T-cell (primary cell): ENCODE measurements at regions not wholly inside any gene's neighbourhood (a gene's known extent, or its start where the extent isn't known, plus 50 kb on each side); places are given as distances from the start of the nearest gene placed in this dataset.
"Not testable (repeated sequence)": the region's sequence is repeated elsewhere in the genome, so short reads cannot be mapped to it uniquely, and the experiment has no call there.

Source experiments
- ATAC-seq, 4 experiments: fragments of 200-7000 bp in 3 of 4; fragments of 150-1000 bp in 1 of 4; cut with Tn5 transposase; replicated peaks in 1 of 4; 1 replicate in 3 of 4; 2 replicates in 1 of 4; pipeline ENCODE4 v1.10.0; 2021; ENCODE audit warnings: moderate library complexity in 3 of 4, mild to moderate bottlenecking in 2 of 4, moderate number of reproducible peaks in 1 of 4
- CTCF ChIA-PET, 2 donors: fragments of 300-600 bp; sonication (Branson Sonifier 250); formaldehyde crosslinking; loops; one replicate each; lab custom pipeline; 2022; ENCODE audit warnings: antibody characterized with exemption in 2 of 2; lab: Charles Lee
- POLR2A ChIA-PET, 2 donors: fragments of 300-600 bp; sonication (Branson Sonifier 250); formaldehyde crosslinking; loops; one replicate each; lab custom pipeline; 2022; ENCODE audit warnings: antibody characterized with exemption in 2 of 2; lab: Charles Lee
- DNase-seq, 35 experiments: peaks; one replicate each; pipeline versions ENCODE4 v3.0.0 to v3.0.0-alpha.2; 2013 to 2023
- H3K27ac ChIP-seq: one replicate; pipeline ENCODE4 v1.5.1; 2013; ENCODE audit warnings: low read length
- H3K27me3 ChIP-seq, 2 experiments: replicated peaks in 1 of 2; 1 replicate in 1 of 2; 2 replicates in 1 of 2; pipeline versions ENCODE4 v1.6.1 to v1.7.0; 2013; ENCODE audit warnings: low read length in 1 of 2, mixed read lengths in 1 of 2; ENCODE audit not compliant: control insufficient read depth in 2 of 2, insufficient read depth in 2 of 2; ENCODE audit errors: extremely low read depth in 1 of 2
- H3K36me3 ChIP-seq, 2 donors: 1 replicate in 1 of 2; 2 replicates in 1 of 2; pipeline versions ENCODE4 v1.6.1 to v1.7.0; 2013; ENCODE audit warnings: low read length in 1 of 2; ENCODE audit not compliant: control insufficient read depth in 2 of 2, insufficient read depth in 1 of 2; ENCODE audit errors: extremely low read depth in 1 of 2
- H3K4me1 ChIP-seq, 2 experiments: 1 replicate in 1 of 2; 2 replicates in 1 of 2; pipeline versions ENCODE4 v1.6.1 to v1.7.0; 2013; ENCODE audit warnings: low read length in 2 of 2, mixed read lengths in 1 of 2; ENCODE audit not compliant: insufficient read depth in 2 of 2, control insufficient read depth in 1 of 2; ENCODE audit errors: extremely low read depth in 1 of 2
- H3K4me3 ChIP-seq, 2 donors: 1 replicate in 1 of 2; 2 replicates in 1 of 2; pipeline versions ENCODE4 v1.5.1 to v1.7.0; 2013; ENCODE audit warnings: mild to moderate bottlenecking in 2 of 2, low read length in 1 of 2, moderate library complexity in 1 of 2; ENCODE audit not compliant: control insufficient read depth in 1 of 2; ENCODE audit errors: extremely low read depth in 1 of 2
- H3K9me3 ChIP-seq: 2 replicates; pipeline ENCODE4 v1.7.0; 2013
- H3K27ac Mint-ChIP-seq, 2 donors: one replicate each; pipeline ENCODE4 v1.8.0; 2020 to 2021; ENCODE audit warnings: mild to moderate bottlenecking in 2 of 2, mixed read lengths in 2 of 2
- H3K27me3 Mint-ChIP-seq, 2 donors: one replicate each; pipeline ENCODE4 v1.8.0; 2021 to 2022; ENCODE audit warnings: mixed read lengths in 2 of 2
- H3K36me3 Mint-ChIP-seq: one replicate; pipeline ENCODE4 v1.8.0; 2021; ENCODE audit warnings: mixed read lengths
- H3K4me1 Mint-ChIP-seq, 3 donors: one replicate each; pipeline ENCODE4 v1.8.0; 2020 to 2022; ENCODE audit warnings: mixed read lengths in 3 of 3, mild to moderate bottlenecking in 1 of 3
- H3K4me3 Mint-ChIP-seq, 3 donors: one replicate each; pipeline ENCODE4 v1.8.0; 2020 to 2022; ENCODE audit warnings: mild to moderate bottlenecking in 3 of 3, mixed read lengths in 3 of 3, moderate library complexity in 3 of 3
- H3K9me3 Mint-ChIP-seq, 3 donors: one replicate each; pipeline ENCODE4 v1.8.0; 2020 to 2022; ENCODE audit warnings: mixed read lengths in 3 of 3
- WGBS: methylation state at CpG from one replicate; pipeline ENCODE4 v1.1.5; 2013; ENCODE audit warnings: missing lambda C conversion rate; ENCODE audit not compliant: insufficient coverage; 5-methylcytosine and 5-hydroxymethylcytosine counted together

DNA sequence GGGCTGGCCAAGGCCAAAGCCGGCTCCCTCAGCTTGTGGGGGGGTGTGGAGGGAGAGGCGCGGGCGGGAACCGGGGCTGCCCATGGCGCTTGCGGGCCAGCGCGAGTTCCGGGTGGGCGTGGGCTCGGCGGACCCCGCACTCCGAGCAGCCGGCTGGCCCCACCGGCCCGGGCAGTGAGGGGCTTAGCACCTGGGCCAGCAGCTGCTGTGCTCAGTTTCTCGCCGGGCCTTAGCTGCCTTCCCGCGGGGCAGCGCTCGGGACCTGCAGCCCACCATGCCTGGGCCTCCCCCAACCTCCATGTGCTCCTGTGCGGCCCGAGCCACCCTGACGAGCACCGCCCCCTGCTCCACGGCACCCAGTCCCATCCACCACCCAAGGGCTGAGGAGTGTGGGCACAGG is 150.7 kb upstream of the LRIG1 start:
- H3K4me3 Mint-ChIP-seq, H3K9me3 Mint-ChIP-seq, POLR2A ChIA-PET, H3K4me3 ChIP-seq, H3K4me1 Mint-ChIP-seq, H3K9me3 ChIP-seq, H3K27ac Mint-ChIP-seq, CTCF ChIA-PET, H3K27me3 Mint-ChIP-seq, H3K4me1 ChIP-seq, ATAC-seq, H3K27ac ChIP-seq, H3K27me3 ChIP-seq, H3K36me3 Mint-ChIP-seq, DNase-seq, H3K36me3 ChIP-seq: not testable (repeated sequence)
- 99% methylated on average over 19 of the region's 29 CpGs for WGBS

DNA sequence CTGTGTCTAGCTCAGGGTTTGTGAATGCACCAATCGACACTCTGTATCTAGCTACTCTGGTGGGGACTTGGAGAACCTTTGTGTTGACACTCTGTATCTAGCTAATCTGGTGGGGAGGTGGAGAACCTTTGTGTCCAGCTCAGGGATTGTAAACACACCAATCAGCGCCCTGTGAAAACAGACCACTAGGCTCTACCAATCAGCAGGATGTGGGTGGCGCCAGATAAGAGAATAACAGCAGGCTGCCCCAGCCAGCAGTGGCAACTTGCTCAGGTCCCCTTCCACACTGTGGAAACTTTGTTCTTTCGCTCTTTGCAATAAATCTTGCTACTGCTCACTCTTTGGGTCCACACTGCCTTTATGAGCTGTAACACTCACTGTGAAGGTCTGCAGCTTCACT is 151.3 kb upstream of the LRIG1 start:
- H3K4me1 Mint-ChIP-seq, H3K36me3 ChIP-seq, POLR2A ChIA-PET, H3K9me3 ChIP-seq, H3K4me3 Mint-ChIP-seq, H3K36me3 Mint-ChIP-seq, H3K9me3 Mint-ChIP-seq, H3K27ac ChIP-seq, H3K4me1 ChIP-seq, H3K27me3 ChIP-seq, H3K27me3 Mint-ChIP-seq, CTCF ChIA-PET, DNase-seq, H3K27ac Mint-ChIP-seq, ATAC-seq, H3K4me3 ChIP-seq: not testable (repeated sequence)
- WGBS = 90% methylated on average over 2 of the region's 4 CpGs

- Mint-ChIP-seq H3K4me1 (no peaks in the 10 kb centered on the region), H3K36me3 (no peaks in the 10 kb centered on the region), H3K4me3 (no peak overlapping the region), H3K27ac (no peak overlapping the region), H3K27me3 (peaks cover 3 to 4% of the 10 kb centered on the region in 2 donors), H3K9me3 (no peaks in the 10 kb centered on the region)
- no peak for ATAC-seq
- H3K9me3 ChIP-seq = no peaks in the 10 kb centered on the region
- WGBS = 60% methylated on average over 2 of the region's 3 CpGs
- CTCF ChIA-PET = interaction anchor here in 1 of 2 donors (0.6 kb wide), 1 partner anchor 326 kb away, joined by 4 read pairs; no protein-coding TSS in a partner anchor
- peaks cover 0 to 4% of the 10 kb centered on the region in 2 experiments for H3K27me3 ChIP-seq
- no peak for DNase-seq
- H3K27ac ChIP-seq = no peak overlapping the region
- no peaks in the 10 kb centered on the region for H3K4me1 ChIP-seq
- POLR2A ChIA-PET = interaction anchor here (0.5 to 0.6 kb wide), 2 partner anchors 77 to 346 kb away, joined by 3 read pairs; no protein-coding TSS in a partner anchor
- H3K4me3 ChIP-seq = no peak overlapping the region
- H3K36me3 ChIP-seq = no peaks in the 10 kb centered on the region
Observed at GRCh38 chr3:66655044-66655443, 154.2 kb upstream of the LRIG1 start.

DNA sequence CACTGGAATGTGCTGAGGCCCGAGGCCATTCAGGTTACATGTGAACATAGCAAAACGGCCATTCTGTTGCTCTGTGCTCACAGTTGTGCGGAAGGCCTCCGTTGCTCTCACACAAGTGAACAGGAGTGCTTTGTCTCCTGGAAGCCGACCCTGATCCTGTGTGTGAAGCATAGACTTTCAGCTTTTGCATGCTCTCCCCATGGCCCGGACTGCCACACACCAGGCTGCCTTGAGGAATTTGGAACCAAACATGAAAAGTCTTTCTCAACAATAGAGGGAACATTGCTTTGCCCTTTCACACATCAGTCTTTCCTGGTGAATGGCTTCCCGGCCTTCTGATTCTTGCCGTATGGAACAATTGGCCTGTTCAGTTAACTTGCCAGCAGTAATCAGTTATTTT is 154.8 kb upstream of the LRIG1 start:
- Histone ChIP-seq H3K4me1 (no peaks in the 10 kb centered on the region), H3K36me3 (no peaks in the 10 kb centered on the region), H3K4me3 (no peak overlapping the region), H3K27ac (no peak overlapping the region), H3K27me3 (peaks cover 0 to 4% of the 10 kb centered on the region in 2 experiments), H3K9me3 (no peaks in the 10 kb centered on the region)
- Mint-ChIP-seq H3K9me3 (no peaks in the 10 kb centered on the region), H3K36me3 (no peaks in the 10 kb centered on the region), H3K4me3 (no peak overlapping the region), H3K27ac (no peak overlapping the region), H3K4me1 (no peaks in the 10 kb centered on the region), H3K27me3 (peaks cover 3 to 4% of the 10 kb centered on the region in 2 donors)
- ChIA-PET POLR2A (no interaction called here), CTCF (no interaction called here)
- ATAC-seq (no peak), DNase-seq (no peak)
- WGBS = 73% methylated on average over 6 of the region's 8 CpGs

GRCh38 chr3:66656609-66657008 is 155.8 kb upstream of the LRIG1 start:
- ChIA-PET POLR2A (no interaction called here), CTCF (no interaction called here)
- H3K36me3 ChIP-seq = no peaks in the 10 kb centered on the region
- DNase-seq = no peak
- no peaks in the 10 kb centered on the region for H3K9me3 ChIP-seq
- Mint-ChIP-seq H3K4me1 (no peaks in the 10 kb centered on the region), H3K27me3 (peaks cover 3 to 9% of the 10 kb centered on the region in 2 donors), H3K27ac (no peak overlapping the region), H3K9me3 (no peaks in the 10 kb centered on the region), H3K36me3 (no peaks in the 10 kb centered on the region), H3K4me3 (no peak overlapping the region)
- 94% methylated on average over 5 of the region's 8 CpGs for WGBS
- H3K4me1 ChIP-seq = no peaks in the 10 kb centered on the region
- peaks cover 0 to 4% of the 10 kb centered on the region in 2 experiments for H3K27me3 ChIP-seq
- H3K4me3 ChIP-seq = no peak overlapping the region
- ATAC-seq = no peak
- no peak overlapping the region for H3K27ac ChIP-seq

DNA sequence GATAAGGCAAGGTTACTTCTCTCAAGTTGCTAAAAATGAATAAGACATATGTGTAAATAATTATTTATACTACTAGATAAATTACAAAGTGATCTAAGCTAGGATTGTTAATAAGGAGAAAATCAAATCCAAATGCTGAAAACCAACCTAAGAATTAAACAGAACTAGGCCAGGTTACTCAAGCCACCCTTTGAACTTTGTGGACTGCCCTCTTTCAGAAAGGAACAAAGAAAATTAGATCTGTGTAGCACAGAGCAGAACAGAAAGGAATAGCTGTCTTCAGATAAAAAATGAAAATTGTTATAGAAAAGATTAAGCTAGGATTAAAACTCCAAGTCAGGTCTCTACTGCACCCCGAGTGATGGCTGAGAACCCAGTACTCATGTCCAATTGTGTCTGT is 158.2 kb upstream of the LRIG1 start:
- H3K27me3 ChIP-seq = peaks cover 0 to 4% of the 10 kb centered on the region in 2 experiments
- Mint-ChIP-seq H3K27me3 (peaks cover 3 to 4% of the 10 kb centered on the region in 2 donors), H3K36me3 (no peaks in the 10 kb centered on the region), H3K27ac (no peak overlapping the region), H3K4me1 (no peaks in the 10 kb centered on the region), H3K9me3 (no peaks in the 10 kb centered on the region), H3K4me3 (no peak overlapping the region)
- no peaks in the 10 kb centered on the region for H3K9me3 ChIP-seq
- WGBS = 67% methylated on average over 1 of the region's 1 CpG
- CTCF ChIA-PET = interaction anchor here in 1 of 2 donors (0.6 kb wide), 1 partner anchor 166 kb away, joined by 3 read pairs; no protein-coding TSS in a partner anchor
- POLR2A ChIA-PET = no interaction called here
- no peaks in the 10 kb centered on the region for H3K36me3 ChIP-seq
- DNase-seq = no peak
- no peak overlapping the region for H3K27ac ChIP-seq
- no peaks in the 10 kb centered on the region for H3K4me1 ChIP-seq
- ATAC-seq = no peak
- no peak overlapping the region for H3K4me3 ChIP-seq

DNA sequence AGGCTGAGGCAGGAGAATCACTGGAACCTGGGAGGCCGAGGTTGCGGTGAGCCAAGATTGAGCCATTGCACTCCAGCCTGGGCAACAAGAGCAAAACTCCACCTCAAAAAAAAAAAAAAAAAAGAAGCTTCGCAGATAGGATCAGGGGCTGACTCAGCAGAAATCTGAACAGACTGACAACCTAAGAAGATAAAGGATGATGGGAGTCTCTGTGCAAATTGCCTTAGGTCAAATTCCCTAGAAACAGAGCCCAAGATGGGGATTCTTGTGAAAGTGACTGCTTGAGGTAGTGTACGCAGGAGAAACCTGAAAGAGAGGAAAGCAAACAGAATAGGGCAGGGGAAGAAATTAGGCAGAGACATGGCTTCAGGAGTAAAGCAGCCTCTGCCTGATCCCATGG is 160.8 kb upstream of the LRIG1 start:
- H3K9me3 Mint-ChIP-seq = peaks cover 0 to 5% (median 0%) of the 10 kb centered on the region in 3 donors
- ATAC-seq (no peak), DNase-seq (no peak)
- Histone ChIP-seq H3K4me1 (no peaks in the 10 kb centered on the region), H3K27me3 (no peaks in the 10 kb centered on the region), H3K9me3 (no peaks in the 10 kb centered on the region), H3K4me3 (no peak overlapping the region), H3K27ac (no peak overlapping the region), H3K36me3 (no peaks in the 10 kb centered on the region)
- ChIA-PET POLR2A (no interaction called here), CTCF (no interaction called here)
- no peaks in the 10 kb centered on the region for H3K4me1 Mint-ChIP-seq
- H3K36me3 Mint-ChIP-seq = no peaks in the 10 kb centered on the region
- no peak overlapping the region for H3K27ac Mint-ChIP-seq
- H3K27me3 Mint-ChIP-seq = peaks cover 4 to 7% of the 10 kb centered on the region in 2 donors
- 94% methylated on average over 1 of the region's 4 CpGs for WGBS
- no peak overlapping the region for H3K4me3 Mint-ChIP-seq
